GM19452 (cell line): ENCODE measurements at regions not wholly inside any gene's neighbourhood (a gene's known extent, or its start where the extent isn't known, plus 50 kb on each side); places are given as distances from the start of the nearest gene placed in this dataset.
"Not testable (repeated sequence)": the region's sequence is repeated elsewhere in the genome, so short reads cannot be mapped to it uniquely, and the experiment has no call there.

Experiments used
- ATAC-seq: cut with Tn5 transposase; IDR thresholded peaks from one replicate; pipeline ENCODE4 v1.9.1; 2021; ENCODE audit not compliant: unreplicated experiment

DNA sequence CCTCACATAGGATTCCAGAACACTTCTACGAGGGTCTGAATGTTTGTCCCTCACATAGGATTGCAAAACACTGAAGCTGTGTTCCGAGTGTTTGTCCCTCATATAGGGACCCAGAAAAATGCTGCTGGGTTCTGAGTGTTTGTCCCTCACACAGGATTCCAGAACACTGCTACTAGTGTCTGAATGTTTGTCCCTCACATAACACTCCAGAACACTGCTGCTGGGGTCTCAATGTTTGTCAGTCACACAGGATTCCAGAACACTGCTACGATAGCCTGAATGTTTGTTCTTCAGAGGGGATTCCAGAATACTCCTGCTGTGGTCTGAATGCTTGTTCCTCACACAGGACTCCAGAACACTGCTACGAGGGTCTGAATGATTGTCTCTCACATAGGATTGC, 218.7 kb downstream of the FOXD4L6 start:
- ATAC-seq, result no peak

DNA sequence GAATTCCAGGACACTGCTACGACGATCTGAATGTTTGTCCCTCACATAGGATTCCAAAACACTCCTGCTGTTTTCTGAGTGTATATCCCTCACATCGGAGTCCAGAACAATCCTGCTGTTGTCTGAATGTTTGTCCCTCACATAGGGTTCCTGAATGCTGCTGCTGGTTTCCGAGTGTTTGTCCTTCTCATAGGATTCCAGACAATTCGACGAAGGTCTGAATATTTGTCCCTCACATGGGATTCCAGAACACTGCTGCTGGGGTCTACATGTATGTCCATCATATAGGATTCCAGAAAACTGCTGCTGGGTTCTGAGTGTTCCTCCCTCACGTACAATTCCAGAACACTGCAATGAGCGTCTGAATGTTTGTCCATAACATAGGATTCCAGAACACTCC, 219.4 kb downstream of the FOXD4L6 start:
- ATAC-seq, result not testable (repeated sequence)

GRCh38 chr9:40907657-40908624, 220.5 kb downstream of the FOXD4L6 start:
- no peak for ATAC-seq

GRCh38 chr9:40906879-40907278, 221.6 kb downstream of the FOXD4L6 start:
- ATAC-seq, result not testable (repeated sequence)

- not testable (repeated sequence) for ATAC-seq
Observed at GRCh38 chr9:40892315-40892714, 236.2 kb downstream of the FOXD4L6 start.

DNA sequence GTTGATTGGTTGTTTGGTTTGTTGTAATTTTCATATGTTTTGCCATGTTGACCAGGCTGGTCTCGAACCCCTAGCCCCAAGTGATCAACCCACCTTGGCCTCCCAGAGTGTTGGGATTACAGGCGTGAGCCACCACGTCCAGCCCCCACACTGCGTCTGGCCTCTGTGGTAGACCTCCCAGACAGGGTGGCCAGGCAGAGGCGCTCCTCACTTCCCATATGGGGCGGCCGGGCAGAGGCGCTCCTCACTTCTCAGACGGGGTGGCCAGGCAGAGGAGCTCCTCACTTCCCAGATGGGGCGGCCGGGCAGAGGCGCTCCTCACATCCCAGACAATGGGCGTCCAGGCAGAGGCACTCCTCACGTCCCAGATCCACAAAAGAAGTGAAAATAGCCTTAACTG, 242.6 kb downstream of the FOXD4L6 start:
- not testable (repeated sequence) for ATAC-seq

DNA sequence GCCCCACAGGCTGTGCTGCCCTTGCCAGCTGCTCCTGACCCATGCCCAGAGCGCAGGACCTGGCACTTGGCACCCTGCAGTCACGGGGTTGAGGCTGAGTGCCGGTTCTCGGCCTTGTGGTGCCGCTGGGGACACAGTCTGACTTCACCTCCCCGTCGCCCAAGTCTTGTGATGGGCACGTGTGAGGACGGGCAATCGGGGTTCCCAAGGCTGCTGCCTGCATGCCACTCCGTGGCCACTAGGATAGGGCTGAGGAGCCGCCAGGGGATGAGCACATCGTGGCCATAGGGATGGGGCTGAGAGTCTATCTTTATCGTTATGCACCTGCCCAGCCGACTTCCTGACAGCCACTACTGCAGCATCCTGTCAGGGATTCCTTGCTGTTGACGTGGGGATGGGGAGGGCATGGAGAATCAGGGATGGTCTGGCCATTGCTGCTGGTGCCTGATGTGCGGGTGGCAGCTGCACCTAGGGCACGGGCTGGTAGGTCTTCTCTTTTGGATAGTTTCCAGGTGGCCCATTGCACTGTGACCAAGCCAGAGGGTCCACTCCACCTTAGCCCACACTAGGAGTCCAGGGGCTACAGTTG, 243.5 kb downstream of the FOXD4L6 start:
- ATAC-seq, result not testable (repeated sequence)

DNA sequence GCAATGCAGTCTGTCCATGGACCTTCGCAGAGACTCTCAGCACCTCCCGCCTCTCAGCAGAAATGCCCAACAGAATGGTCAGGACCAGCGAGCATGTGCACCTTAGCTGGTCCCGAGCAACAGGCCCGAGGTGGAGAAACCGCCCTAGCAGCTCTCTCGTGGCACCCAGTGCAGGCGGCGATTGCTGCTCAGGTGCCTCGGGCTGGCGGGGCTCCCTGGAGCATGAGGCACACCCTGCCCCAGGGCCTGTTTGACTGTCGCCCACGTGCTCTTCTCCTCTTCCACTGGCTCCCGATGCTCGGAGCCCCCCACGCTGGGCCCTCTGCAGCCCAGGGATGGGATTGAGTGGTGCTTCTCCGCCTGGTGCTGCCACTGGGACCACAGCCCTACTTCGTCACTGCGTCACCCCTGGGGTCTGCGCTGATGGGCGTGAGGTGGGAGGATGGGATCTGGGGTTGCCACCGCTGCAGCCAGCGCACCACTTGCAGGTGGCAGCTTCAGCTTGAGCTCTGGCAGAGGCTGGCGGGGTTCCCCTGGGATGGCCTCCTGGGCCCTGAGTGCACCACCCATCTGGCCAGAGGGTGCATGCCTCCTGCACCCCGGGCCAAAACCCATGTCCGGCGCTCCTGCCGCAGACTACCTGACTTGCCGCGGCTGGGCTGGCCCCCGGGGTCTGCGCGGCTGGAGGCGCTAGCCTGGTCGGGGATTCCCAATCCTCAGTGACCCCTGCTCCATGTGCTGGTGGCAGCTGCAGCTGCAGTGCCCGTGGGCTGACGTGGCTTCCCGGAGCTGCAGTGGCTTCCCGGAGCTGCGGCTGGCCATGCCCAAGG, 244.2 kb downstream of the FOXD4L6 start:
- no peak for ATAC-seq

DNA sequence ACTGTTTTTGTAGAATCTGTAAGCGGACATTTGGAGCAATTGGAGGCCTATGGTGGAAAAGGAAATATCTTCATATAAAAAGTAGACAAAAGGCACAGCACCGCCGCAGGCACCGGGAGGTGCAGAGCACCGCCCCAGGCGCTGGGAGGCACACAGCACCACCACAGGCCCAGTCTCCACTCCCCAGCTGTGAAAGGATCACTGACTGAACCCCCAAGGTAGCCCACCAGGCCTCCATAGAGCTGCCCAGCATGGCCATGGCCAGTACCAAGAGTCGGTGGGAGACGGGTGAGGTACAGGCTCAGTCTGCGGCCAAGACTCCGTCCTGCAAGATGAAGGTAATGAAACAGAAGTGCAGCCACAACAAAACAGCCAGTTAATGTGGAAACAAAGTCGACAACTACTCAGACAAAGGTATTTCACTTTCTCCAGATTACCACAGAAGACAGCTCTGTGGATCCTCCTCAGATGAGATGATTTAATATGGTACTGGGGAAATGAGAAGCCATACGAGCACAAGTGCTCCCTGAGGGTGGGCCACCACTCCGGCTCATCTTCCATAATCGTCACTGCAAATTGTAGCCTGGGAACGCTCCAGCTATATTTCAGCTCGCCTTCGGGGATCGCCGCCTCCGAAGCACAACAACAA, 244.9 kb downstream of the FOXD4L6 start:
- ATAC-seq, result not testable (repeated sequence)

- ATAC-seq, result not testable (repeated sequence)
Observed at GRCh38 chr9:40873753-40874295, 254.7 kb downstream of the FOXD4L6 start.

DNA sequence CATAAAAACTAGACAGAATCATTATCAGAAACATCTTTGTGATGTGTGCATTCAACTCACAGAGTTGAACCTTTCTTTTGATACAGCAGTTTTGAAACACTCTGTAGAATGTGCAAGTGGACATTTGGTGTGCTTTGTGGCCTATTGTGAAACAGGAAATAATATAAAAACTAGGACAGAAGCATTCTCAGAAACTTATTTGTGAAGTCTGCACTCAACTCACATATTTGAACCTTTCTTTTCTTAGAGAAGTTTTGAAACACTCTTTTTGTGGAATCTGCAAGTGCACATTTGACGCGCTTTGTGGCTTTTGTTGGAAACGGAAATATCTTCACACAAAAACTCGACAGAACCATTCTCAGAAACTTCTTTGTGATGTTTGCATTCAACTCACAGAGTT, 260.0 kb downstream of the FOXD4L6 start:
- ATAC-seq, result not testable (repeated sequence)
